HG02840 (cell line): ENCODE measurements at regions not wholly inside any gene's neighbourhood (a gene's known extent, or its start where the extent isn't known, plus 50 kb on each side); places are given as distances from the start of the nearest gene placed in this dataset.
"Not testable (repeated sequence)": the region's sequence is repeated elsewhere in the genome, so short reads cannot be mapped to it uniquely, and the experiment has no call there.

ENCODE experiments used
- ATAC-seq: cut with Tn5 transposase; IDR thresholded peaks from one replicate; pipeline ENCODE4 v1.9.1; 2021; ENCODE audit warnings: mild to moderate bottlenecking, moderate library complexity, moderate number of reproducible peaks; ENCODE audit not compliant: unreplicated experiment, low FRiP score

- ATAC-seq: no peak
Measured at GRCh38 chr4:127486248-127486647, 146.5 kb upstream of the INTU start.

GRCh38 chr4:127491571-127491970, 141.2 kb upstream of the INTU start:
- no peak for ATAC-seq

DNA sequence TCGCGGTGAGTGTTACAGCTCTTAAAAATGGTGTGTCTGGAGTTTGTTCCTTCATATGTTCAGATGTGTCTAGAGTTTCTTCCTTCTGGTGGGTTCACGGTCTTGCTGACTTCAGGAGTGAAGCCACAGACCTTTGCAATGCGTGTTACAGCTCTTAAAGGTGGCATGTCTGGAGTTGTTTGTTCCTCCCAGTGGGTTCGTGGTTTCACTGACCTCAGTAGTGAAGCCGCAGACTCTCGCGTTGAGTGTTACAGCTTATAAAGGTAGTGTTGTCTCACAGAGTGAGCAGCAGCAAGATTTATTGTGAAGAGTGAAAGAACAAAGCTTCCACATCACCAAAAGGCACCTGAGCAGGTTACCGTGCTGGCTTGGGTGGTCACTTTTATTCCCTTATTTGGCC, 135.9 kb upstream of the INTU start:
- ATAC-seq: not testable (repeated sequence)

GRCh38 chr4:127498366-127498765, 134.4 kb upstream of the INTU start:
- ATAC-seq: no peak

DNA sequence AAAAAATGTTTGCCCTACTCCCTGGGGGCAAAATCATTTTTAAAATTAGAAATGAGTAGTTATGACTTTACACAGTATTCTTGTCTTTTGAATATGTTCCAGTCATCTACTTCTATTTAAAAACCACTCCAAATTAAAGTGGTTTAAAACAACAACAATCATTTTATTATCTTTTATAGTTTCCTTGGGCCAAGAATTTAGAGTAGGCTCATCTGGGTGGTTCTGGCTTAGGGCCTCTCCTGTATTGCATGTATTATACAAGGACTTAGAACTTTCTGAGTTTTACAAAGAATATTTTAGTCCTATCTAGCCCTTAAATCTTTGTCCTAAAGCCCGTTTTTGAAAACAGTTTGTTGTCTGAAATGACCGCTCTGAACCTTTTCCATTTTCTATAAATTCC, 132.5 kb upstream of the INTU start:
- no peak for ATAC-seq

DNA sequence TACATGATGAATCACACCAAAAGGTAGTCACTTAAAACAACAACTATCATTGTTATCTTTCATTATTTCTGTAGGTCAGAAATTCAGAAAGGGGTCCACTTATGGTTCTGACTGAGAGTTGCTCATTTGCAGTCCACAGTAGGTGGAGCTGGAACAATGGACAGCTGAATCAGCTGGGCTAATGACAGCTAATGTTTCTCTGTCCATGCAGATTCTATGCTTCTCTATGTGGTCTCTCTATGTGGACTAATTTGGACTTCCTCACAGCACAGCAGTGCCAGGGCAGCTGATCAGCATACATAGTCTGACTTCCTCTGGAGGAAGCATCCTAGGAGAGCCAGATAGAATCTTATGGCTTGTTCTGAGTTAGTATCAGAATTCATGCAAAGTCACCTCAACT, 131.7 kb upstream of the INTU start:
- no peak for ATAC-seq

DNA sequence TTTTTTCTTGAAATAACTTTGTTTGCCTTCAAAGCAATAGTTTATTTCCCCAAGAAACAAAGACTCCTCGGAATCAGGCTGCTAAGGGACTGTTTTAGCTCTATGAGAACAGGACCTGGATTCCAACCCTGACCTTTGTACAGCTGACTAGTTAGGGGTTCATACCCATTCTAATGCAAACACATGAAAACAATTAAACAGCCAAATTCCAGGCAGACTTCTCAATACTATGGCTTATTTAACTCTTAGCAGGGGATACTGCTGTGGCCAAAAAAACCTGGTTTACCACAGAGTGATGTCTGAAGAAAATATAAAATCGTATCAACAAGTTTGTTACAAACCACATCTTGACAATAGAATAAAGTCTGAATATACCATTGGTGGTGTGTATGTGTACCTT, 129.6 kb upstream of the INTU start:
- ATAC-seq: no peak

- ATAC-seq: no peak
Measured at GRCh38 chr4:127505203-127505602, 127.6 kb upstream of the INTU start.

DNA sequence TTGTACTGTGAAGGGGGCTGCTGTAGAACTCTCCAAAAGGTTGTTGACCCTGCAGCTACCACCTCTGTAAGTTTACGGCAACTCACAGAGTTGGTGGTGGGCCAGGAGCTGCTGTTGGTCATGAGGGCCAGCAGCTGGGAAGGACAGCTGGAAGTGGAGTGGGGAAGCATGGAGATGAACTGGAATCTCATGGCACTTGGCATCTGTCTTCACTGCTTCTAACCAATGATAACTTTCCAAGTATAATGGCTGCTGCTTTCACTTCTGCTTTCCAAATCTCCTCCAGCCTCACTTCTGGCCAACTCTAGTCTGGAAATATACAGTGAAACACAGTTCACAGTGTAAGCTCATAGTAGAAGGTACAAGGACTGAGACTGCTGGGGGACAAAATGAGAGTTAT, 126.5 kb upstream of the INTU start:
- ATAC-seq: no peak

DNA sequence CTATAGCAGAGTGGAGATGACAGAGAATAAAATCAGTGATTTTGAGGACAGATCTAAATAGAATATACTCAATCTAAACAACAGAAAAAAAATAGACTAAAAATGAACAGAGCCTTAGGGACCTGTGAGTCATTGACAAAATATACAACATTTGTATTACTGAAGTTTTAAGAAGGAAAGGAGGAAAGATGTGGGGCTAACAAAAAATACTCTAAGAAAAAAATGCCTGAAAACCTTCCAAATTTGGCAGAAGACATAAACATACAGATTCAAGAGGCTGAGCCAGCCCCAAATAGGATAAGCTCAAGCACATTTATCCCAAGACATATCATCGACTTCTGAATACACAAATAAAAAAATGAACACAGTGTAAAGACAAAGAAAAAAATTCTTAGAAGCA, 123.6 kb upstream of the INTU start:
- ATAC-seq: no peak

DNA sequence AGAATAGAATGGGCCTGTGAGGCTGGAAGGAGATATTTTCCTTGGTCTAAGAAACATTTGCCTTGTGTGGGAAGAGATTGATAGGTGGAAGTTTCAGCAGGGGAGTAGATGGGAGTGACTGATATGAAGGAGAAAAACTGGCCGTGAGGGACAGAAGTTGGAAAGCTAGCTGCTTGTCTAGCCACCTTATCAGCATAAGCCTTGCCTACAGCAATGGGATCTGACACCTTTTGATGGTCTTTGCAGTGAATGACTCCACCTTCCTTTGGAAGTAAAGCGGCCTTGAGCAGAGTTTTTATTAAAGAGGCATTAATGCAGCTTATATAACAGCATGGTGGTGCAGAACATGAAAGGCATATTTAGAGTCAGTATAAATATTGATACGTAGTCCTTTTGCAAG, 120.1 kb upstream of the INTU start:
- not testable (repeated sequence) for ATAC-seq

DNA sequence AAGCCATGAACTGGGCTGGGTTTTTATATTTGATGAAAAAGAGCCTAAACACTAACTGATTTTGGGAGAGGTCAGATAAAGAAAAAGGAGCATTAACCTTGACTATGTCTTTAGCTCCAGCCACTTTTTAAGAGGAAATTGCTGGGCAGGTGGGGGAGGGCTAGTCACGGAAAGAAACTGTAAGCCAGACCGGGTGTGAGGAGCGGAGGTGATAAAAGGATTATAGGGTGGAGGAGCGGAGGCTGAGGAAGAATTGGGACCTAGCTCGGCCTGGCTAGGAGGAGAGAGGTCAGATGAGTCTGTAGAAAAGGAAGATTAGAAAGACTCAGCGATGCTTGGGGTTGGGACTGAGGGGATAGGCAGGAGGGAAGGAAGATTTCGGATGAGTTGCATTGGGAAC, 117.5 kb upstream of the INTU start:
- ATAC-seq: not testable (repeated sequence)

DNA sequence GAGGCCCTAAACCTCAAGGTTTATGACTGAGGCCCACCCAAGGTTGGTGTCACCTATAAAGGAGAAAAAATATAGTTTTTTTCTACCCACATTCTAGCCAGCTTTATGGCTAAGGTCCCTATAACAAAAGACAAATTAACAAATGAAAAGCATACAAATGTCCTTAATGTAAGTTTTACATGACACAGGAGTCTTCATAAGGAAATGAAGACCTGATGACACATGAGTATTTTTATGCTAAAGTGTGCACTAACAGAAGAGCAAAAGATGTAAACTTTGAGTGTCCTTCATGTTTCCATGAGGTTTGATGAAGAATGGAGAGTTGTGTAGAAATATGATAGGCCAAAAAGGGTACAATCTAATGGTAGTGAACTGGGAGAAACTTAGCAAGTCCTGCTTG, 114.7 kb upstream of the INTU start:
- ATAC-seq: no peak

- ATAC-seq: no peak
Measured at GRCh38 chr4:127521463-127521862, 111.3 kb upstream of the INTU start.

DNA sequence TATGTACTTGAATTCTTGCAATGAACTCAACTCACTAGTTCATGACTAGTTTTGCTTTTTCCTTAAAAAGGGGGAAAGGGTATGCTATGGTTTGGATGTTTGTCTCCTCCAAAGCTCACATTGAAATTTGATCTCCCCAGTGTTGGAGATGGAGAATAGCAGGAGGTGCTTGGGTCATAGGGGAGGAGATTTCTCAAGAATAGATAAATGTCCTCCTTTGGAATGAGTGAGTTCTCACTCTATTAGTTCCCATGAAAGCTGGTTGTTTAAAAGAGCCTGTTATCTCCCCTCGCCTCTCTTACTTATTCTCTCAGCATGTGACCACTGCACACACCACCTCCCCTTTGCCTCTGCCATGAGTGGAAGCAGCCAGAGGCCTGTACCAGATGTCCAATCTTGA, 109.4 kb upstream of the INTU start:
- ATAC-seq: no peak

GRCh38 chr4:127525608-127526007, 107.1 kb upstream of the INTU start:
- no peak for ATAC-seq

DNA sequence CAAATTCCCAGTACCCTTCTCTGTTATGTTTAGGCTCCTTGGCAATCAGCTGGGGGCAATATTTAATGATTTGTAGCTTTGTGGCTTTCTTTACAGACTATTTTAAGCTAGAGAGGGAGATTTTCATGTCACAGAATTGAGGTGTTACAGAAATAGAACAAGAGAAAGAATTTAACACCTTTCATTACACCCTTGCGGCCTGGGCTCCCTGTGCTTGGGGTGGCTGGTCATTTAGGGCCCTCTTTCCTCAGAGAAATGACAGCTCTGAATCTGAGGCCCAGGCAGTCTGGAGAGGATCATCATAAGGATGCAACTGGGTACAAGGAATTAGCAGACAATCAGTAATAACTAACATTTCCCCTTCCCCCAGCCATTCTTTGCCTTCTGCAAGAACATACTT, 104.5 kb upstream of the INTU start:
- no peak for ATAC-seq

DNA sequence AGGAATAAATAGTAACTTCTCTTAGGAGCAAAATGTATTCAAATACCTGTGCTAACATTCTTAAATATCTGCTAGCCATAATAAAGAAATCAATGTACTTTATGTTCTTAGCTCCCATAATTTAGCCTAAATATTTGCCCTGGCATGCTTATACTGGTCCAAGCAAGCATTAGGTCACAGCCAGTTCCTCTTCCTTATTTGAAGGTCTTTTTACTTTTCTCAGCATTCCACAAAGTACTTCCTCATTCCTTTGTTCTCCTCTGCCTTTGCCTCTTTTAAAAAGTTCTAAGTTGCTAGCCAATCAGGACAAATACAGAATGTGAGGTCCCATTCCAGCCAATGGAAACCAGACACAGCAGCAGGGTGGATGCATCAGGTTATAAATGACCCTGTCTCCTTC, 102.9 kb upstream of the INTU start:
- not testable (repeated sequence) for ATAC-seq

GRCh38 chr4:127533028-127533700, 99.6 kb upstream of the INTU start:
- no peak for ATAC-seq

GRCh38 chr4:127534041-127534825, 98.5 kb upstream of the INTU start:
- no peak for ATAC-seq

DNA sequence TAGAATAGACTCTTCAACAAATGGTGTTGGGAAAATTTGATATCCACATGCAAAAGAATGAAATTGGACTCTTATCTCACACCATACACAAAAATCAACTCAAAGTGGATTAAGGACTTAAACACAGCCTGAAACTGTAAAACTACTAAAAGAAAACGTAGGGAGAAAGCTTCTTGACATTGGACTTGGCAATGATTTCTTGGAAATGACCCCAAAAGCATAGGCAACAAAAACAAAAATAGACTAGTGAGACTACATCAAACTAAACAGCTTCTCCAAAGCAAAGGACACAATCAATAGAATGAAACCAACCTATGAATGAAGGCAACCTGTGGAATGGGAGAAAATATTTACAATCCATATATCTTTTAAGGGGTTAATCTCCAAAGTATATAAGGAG, 94.7 kb upstream of the INTU start:
- no peak for ATAC-seq

DNA sequence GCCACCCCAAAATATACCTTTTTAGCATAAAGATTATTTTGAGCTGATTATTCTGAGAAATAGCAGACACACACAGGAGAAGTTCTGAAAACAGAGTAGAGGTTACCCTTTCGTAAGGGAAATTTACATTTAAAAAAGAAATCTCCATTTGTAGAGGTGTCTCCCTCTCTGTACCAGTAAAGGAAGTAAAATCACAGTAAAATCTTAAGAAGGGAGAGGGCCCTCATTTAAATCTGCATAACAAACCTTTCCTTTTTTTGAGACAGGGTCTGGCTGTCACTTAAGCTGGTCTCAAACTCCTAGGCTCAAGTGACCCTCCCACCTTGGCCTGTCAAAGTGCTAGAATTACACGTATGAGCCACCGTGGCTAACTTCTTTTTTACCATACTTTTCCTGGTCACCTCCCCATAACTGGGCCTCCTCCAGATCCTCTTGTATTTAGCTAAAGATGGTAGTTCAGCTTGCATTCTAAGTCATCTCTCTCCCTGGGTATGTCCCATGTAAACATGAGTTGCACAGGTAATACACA, 92.2 kb upstream of the INTU start:
- ATAC-seq: no peak
